HG02938 (cell line): ENCODE measurements at regions not wholly inside any gene's neighbourhood (a gene's known extent, or its start where the extent isn't known, plus 50 kb on each side); places are given as distances from the start of the nearest gene placed in this dataset.

ENCODE experiments used
- ATAC-seq: cut with Tn5 transposase; IDR thresholded peaks from one replicate; pipeline ENCODE4 v1.9.1; 2021; ENCODE audit warnings: mild to moderate bottlenecking, moderate library complexity; ENCODE audit not compliant: unreplicated experiment

DNA sequence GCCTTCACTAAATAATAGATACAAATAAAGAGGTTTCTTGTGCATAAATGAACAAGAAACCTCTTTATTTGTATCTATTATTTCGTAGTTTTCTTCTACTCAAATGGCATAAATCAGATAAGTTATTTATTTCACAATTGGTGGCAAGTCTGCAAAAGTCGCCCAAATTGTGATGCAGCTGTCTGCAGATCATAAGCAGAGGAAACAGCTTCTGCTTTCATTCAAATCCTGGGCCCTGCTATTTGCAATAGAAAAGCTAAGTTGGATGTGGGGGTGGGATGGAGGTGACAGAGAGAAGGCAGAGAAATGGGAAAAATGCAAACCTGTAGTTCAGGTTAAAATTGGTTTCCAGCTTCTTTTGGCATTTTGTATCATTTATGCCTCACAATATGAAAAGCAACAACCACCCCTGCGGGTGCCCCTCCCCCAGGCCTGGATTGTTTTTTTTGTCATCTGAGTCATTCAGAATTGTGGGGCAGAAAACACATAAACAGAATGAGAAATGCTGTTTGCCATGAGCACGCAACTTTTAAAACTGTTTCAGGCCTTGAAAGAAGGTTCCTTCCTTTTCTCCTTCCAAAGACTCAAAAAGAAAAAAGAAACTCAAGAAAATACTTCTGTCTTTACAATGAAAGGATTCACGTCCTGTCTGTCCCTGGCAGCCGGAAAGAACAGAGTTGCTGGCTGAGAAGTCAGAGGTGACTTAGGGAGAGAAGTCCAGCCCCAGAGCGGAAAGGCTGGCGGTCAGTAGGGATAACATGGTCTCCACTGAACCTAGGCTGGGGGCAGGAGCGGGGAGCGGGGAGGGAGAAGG lies 132.9 kb downstream of the BAMBI start:
- ATAC-seq: no peak

DNA sequence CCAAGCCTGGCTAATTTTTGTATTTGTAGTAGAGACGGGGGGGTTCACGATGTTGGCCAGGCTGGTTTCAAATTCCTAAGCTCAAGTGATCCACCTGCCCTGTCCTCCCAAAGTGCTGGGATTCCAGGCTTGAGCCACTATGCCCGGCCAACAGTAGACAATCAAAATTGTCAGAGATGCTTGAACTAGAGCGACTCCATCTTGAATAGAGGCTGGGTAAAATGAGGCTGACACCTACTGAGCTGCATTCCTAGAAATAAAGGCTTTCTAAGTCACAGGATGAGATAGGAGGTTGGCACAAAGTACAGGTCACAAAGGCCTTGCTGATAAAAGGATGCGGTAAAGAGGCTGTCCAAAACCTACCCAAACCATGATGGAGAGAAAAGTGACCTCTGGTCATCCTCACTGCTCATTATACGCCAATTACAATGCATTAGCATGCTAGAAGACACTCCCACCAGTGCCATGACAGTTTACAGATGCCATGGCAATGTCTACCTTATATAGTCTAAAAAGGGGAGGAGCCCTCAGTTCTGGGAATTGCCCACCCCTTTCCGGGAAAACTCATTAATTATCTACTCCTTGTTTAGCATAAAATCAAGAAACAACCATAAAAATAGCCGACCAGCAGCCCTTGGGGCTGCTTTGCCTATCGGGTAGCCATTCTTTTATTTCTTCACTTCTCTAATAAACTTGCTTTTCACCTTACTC lies 134.5 kb downstream of the BAMBI start:
- ATAC-seq: no peak

- ATAC-seq: no peak
Measured at GRCh38 chr10:28812384-28813372, 135.4 kb downstream of the BAMBI start.

DNA sequence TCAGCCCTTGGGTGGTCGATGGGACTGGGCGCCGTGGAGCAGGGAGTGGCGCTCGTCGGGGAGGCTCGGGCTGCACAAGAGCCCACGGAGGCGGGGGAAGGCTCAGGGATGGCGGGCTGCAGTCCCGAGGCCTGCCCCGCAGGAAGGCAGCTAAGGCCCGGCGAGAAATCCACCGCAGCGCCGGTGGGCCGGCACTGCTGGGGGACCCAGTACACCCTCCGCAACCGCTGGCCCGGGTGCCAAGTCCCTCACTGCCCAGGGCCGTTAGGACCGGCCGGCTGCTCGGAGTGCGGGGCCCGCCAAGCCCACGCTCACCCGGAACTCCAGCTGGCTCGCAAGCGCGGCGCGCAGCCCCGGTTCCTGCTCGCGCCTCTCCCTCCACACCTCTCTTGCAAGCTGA lies 138.4 kb downstream of the BAMBI start:
- no peak for ATAC-seq

GRCh38 chr10:28822719-28823464 lies 145.6 kb downstream of the BAMBI start:
- no peak for ATAC-seq

DNA sequence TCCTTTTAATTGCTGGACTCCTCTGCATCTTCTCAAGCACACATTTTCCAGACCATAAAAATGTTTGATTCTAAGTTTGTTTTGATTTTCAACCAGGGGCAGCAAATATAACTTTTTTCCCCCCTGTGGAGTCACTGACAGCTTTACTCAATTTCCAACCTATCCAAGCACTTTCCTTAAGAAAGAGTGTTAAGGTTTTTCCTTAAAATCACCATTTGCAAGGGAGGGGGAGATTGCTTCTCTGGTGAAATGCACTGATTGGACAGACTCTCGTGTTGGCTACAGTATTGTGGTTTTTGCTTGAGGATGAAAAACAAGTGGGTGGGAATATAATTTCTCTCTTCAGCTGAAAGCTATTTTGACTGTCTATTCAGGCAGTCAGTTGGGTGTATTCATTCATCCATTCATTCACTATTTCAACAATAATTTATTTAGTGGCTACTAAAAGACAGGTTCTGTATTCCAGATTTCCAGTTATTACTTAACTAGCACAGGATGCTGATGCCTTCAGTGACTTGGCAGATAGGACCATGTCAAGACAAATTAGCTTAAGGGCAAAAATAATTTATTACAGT lies 146.3 kb downstream of the BAMBI start:
- ATAC-seq: no peak

GRCh38 chr10:28833313-28833712 lies 156.0 kb downstream of the BAMBI start:
- no peak for ATAC-seq

DNA sequence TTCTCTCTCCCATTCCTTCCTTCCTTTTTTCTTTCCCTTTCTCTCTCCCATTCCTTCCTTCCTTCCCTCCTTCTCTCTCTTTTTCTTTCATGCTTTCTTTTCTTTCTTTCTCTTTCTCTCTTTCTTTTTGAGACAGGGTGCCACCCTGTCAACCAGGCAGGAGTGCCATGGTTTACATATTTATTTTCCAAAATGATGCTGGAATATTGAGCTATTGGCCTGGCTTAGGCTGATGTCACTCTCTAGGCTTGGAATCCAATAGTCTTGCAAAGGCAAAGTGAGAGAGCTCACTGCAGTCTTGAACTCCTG lies 159.1 kb downstream of the BAMBI start:
- ATAC-seq: no peak

GRCh38 chr10:28837613-28838390 lies 160.5 kb downstream of the BAMBI start:
- ATAC-seq: no peak

GRCh38 chr10:28838908-28839307 lies 161.6 kb downstream of the BAMBI start:
- ATAC-seq: no peak

DNA sequence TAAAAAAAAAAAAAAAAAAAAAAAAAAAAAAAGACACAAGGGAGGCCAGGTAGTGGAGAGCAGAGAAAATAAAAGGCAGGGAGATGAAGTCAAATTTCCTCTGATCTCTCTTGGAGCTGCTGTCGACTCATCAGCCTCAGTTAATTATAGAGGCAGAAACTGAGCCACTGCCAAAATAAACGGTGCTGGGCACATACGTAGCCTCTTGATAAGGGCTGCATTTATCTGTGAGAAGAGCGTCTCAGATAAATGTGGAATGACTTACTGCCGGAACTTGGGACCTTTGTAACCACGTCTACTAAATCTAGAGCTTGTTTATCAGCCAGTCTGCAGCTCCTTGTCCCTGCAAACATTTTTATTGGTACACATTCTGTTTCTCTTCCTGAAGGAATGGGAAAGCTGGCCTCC lies 162.3 kb downstream of the BAMBI start:
- no peak for ATAC-seq

DNA sequence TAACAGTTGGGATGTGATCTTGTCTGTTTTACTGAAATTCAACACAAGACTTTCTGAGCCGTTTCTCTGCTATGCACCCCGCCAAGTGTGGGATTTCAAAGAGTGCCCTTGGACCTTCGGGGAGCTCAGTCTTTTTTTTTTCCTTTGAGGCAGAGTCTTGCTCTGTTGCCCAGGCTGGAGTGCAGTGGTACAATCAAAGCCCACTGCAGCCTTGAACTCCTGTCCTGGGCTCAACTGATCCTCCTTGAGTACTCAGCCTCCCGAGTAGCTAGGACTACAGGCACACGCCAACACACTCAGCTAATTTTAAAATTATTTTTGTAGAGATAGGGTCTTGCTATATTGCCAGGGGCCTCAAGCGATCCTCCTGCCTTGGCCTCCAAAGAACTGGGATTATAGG lies 162.9 kb downstream of the BAMBI start:
- no peak for ATAC-seq

DNA sequence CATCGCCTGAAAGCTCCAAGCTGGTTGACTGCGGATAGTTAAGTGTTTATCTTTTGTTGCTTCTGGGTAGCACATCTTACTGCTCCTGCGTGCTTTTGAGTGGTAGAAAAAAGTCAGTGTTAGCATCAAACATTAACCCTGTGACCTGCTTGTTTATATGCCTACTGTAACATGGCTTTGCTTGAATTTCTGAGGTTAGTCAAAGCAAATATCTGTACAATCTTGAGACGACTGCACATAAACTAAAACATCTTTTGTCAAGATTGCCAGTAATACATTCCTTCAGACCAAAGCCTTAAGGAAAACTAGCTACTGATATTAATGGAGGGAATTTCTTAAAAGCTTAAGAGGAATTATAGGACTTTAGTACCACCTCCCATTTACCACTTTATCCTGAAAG lies 163.7 kb downstream of the BAMBI start:
- no peak for ATAC-seq

- ATAC-seq: no peak
Measured at GRCh38 chr10:28841625-28842024, 164.3 kb downstream of the BAMBI start.

- no peak for ATAC-seq
Measured at GRCh38 chr10:28842321-28842720, 165.0 kb downstream of the BAMBI start.

DNA sequence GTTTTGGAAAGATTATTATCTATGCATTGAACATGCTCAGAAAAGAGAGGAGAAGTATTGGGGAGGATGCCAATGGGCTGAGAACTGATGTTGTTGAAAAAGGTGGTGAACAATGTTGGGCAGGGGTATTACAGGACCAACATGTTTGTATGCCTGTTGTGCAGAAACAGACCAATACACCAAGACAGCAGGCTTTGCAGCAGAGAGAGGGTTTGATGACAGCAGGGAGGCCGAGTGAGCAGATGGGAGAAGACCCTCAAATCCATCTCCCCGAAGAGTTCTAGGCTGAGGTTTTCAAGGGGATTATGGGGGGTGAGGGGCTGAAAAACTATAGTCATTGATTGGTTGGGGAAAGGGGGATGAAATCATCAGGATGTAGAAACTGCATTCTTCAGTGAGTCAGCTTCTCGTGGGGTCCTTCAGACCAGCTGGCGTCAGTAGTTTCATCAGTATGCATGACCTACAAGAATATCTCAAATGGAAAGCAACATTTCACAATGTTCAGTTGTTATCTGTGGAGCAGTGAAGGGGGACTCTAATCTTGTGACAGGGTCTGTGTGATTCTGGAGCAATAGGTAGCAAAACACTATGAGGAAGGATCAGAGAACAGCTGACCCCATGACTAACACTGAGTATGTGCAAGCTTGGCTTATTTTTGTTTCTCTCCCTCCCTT lies 167.8 kb downstream of the BAMBI start:
- no peak for ATAC-seq

GRCh38 chr10:28849309-28849708 lies 172.0 kb downstream of the BAMBI start:
- ATAC-seq: no peak

GRCh38 chr10:28849821-28850220 lies 172.5 kb downstream of the BAMBI start:
- ATAC-seq: no peak

DNA sequence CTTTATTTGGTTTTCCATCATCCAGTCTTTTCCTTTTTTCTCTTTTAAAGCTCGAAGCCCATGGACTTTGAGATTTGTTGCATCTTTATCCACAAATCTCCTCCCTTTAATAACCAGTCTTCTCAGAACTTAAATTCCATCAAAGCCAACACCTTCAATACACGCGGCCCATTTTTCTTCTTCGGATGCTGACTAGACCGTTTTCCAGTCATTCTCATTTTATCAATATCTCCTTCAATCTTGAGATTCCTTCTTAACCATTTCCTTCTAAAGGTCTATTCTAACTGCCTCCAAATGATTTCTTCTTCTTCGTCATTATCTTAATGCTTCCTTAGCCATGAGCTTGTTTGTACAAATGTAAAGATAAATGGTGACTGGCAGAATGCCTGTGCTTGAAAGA lies 173.5 kb downstream of the BAMBI start:
- no peak for ATAC-seq
